ENCODE measurements at regions not wholly inside any gene's neighbourhood (a gene's known extent, or its start where the extent isn't known, plus 50 kb on each side); places are given as distances from the start of the nearest gene placed in this dataset.
"Not testable (repeated sequence)": the region's sequence is repeated elsewhere in the genome, so short reads cannot be mapped to it uniquely, and the experiment has no call there.

DNA sequence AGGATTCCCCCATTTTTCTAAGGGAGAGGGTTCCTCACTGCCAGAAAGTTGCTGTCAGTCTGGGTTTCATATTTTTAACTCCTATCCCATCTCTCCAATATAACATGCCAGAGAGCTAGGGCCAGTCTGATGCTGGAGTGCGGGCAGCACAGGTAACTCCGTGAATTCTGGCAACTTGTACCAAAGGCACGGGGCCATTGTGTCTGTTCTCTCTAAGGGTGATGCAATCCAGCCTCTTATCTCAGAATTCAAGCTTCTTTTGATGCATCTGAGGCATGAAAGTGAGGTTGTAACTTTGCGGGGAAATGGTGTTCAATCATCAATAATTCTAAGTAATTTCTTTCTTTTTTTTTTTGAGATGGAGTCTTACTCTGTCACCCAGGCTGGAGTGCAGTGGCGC is 1074.4 kb downstream of the TYW1 start:
- Histone ChIP-seq H3K4me3 (ENCODE audit: low read length) (no peak overlapping the region), H3K36me3 (replicated peaks; ENCODE audit: insufficient read depth, low read length) (no peaks in the 10 kb centered on the region), H2AFZ (ENCODE audit: low read length) (no peak overlapping the region), H3K4me1 (ENCODE audit: low read length) (no peaks in the 10 kb centered on the region), H3K79me2 (ENCODE audit: low read length) (no peaks in the 10 kb centered on the region), H3K4me2 (ENCODE audit: low read depth, low read length) (no peak overlapping the region), H3K9me2 (replicated peaks; ENCODE audit: insufficient read depth, low read length) (no peaks in the 10 kb centered on the region), H3K9ac (ENCODE audit: low read length) (no peak overlapping the region), H3K27me3 (replicated peaks; ENCODE audit: insufficient read depth, low read length) (no peaks in the 10 kb centered on the region), H3K27ac (ENCODE audit: low read length) (no peak overlapping the region), H3K9me3 (replicated peaks; ENCODE audit: insufficient read depth, low read length) (no peaks in the 10 kb centered on the region), H4K20me1 (ENCODE audit: insufficient read depth, low read length) (no peaks in the 10 kb centered on the region), H3F3A (ENCODE audit: insufficient read depth, low read length) (no peaks in the 10 kb centered on the region)
- DNase-seq = no peak
- TF ChIP-seq, protein P1, sequence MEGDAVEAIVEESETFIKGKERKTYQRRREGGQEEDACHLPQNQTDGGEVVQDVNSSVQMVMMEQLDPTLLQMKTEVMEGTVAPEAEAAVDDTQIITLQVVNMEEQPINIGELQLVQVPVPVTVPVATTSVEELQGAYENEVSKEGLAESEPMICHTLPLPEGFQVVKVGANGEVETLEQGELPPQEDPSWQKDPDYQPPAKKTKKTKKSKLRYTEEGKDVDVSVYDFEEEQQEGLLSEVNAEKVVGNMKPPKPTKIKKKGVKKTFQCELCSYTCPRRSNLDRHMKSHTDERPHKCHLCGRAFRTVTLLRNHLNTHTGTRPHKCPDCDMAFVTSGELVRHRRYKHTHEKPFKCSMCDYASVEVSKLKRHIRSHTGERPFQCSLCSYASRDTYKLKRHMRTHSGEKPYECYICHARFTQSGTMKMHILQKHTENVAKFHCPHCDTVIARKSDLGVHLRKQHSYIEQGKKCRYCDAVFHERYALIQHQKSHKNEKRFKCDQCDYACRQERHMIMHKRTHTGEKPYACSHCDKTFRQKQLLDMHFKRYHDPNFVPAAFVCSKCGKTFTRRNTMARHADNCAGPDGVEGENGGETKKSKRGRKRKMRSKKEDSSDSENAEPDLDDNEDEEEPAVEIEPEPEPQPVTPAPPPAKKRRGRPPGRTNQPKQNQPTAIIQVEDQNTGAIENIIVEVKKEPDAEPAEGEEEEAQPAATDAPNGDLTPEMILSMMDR (IDR thresholded peaks at IDR 0.05; ENCODE audit: low read length) = no peak
- TF ChIP-seq EZH2 (optimal IDR thresholded peaks at IDR 0.05; ENCODE audit: low read depth, low read length) (no peak), EZH2phosphoT487 (IDR thresholded peaks at IDR 0.05; ENCODE audit: low read length) (no peak)

DNA sequence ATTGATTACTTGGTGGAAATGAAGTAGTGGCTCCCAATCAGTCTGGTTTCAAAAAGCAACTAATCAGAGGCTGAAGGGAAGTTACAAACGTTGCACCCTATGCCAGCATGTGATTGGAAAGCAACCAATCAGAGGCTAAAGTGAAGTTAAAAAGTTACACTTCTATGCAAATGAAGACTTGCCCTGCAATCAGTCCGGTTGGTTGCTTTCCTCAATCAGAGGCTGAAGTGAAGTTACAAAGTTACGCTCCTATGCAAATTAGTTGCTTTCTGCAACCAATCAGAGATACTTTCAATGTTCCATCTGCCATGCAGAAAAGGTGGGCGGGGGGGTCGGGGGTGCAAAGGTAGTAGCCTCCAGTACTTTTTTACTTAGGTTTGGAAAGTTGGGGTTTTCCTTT is 1077.1 kb downstream of the TYW1 start:
- Histone ChIP-seq H2AFZ (ENCODE audit: low read length) (no peak overlapping the region), H3K9me3 (replicated peaks; ENCODE audit: insufficient read depth, low read length) (no peaks in the 10 kb centered on the region), H3K27me3 (replicated peaks; ENCODE audit: insufficient read depth, low read length) (no peaks in the 10 kb centered on the region), H3F3A (ENCODE audit: insufficient read depth, low read length) (no peaks in the 10 kb centered on the region), H3K4me3 (ENCODE audit: low read length) (no peak overlapping the region), H4K20me1 (ENCODE audit: insufficient read depth, low read length) (no peaks in the 10 kb centered on the region), H3K4me1 (ENCODE audit: low read length) (no peaks in the 10 kb centered on the region), H3K27ac (ENCODE audit: low read length) (no peak overlapping the region), H3K9me2 (replicated peaks; ENCODE audit: insufficient read depth, low read length) (no peaks in the 10 kb centered on the region), H3K9ac (ENCODE audit: low read length) (no peak overlapping the region), H3K36me3 (replicated peaks; ENCODE audit: insufficient read depth, low read length) (no peaks in the 10 kb centered on the region), H3K4me2 (ENCODE audit: low read depth, low read length) (no peak overlapping the region; the same call in 1 of the 2 replicates), H3K79me2 (ENCODE audit: low read length) (no peaks in the 10 kb centered on the region)
- TF ChIP-seq EZH2phosphoT487 (IDR thresholded peaks at IDR 0.05; ENCODE audit: low read length) = no peak
- TF ChIP-seq EZH2 (optimal IDR thresholded peaks at IDR 0.05; ENCODE audit: low read depth, low read length) = no peak
- peak; percentile 6 for DNase-seq

DNA sequence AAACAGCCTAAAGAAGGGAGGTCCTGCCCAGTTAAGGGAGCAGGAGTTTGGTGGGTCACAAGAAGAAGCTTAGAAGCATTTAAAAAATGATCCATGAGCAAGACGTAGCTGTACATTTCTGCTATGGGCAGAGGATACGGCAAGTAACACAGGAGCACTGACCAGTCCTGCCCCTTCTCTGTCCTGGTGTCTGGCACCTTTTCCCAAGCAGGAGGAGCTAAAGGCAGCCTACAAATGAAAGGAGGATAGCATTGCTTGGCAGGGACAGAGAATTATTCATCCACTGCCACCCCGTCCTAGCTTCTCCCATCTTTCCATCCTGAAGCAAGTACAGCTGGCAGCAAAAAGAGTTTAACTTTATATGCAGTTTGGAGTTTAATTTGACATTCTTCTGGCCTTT is 1077.6 kb downstream of the TYW1 start:
- Histone ChIP-seq H3K27me3 (replicated peaks; ENCODE audit: insufficient read depth, low read length) (no peaks in the 10 kb centered on the region), H3K27ac (ENCODE audit: low read length) (no peak overlapping the region), H3K4me2 (ENCODE audit: low read depth, low read length) (peak overlapping the region; percentile 41; the same call in 1 of the 2 replicates), H4K20me1 (ENCODE audit: insufficient read depth, low read length) (no peaks in the 10 kb centered on the region), H3K9me2 (replicated peaks; ENCODE audit: insufficient read depth, low read length) (no peaks in the 10 kb centered on the region), H3K4me1 (ENCODE audit: low read length) (no peaks in the 10 kb centered on the region), H3K79me2 (ENCODE audit: low read length) (no peaks in the 10 kb centered on the region), H3F3A (ENCODE audit: insufficient read depth, low read length) (no peaks in the 10 kb centered on the region), H3K4me3 (ENCODE audit: low read length) (peak overlapping the region; percentile 39; the same call in 1 of the 2 replicates), H3K9ac (ENCODE audit: low read length) (no peak overlapping the region; the same call in 1 of the 2 replicates), H2AFZ (ENCODE audit: low read length) (peak overlapping the region; percentile 82), H3K9me3 (replicated peaks; ENCODE audit: insufficient read depth, low read length) (no peaks in the 10 kb centered on the region), H3K36me3 (replicated peaks; ENCODE audit: insufficient read depth, low read length) (no peaks in the 10 kb centered on the region)
- no peak for DNase-seq
- no peak for TF ChIP-seq EZH2phosphoT487 (IDR thresholded peaks at IDR 0.05; ENCODE audit: low read length)
- TF ChIP-seq EZH2 (optimal IDR thresholded peaks at IDR 0.05; ENCODE audit: low read depth, low read length) = no peak
- TF ChIP-seq, protein P1 (IDR thresholded peaks at IDR 0.05; ENCODE audit: low read length) = no peak

DNA sequence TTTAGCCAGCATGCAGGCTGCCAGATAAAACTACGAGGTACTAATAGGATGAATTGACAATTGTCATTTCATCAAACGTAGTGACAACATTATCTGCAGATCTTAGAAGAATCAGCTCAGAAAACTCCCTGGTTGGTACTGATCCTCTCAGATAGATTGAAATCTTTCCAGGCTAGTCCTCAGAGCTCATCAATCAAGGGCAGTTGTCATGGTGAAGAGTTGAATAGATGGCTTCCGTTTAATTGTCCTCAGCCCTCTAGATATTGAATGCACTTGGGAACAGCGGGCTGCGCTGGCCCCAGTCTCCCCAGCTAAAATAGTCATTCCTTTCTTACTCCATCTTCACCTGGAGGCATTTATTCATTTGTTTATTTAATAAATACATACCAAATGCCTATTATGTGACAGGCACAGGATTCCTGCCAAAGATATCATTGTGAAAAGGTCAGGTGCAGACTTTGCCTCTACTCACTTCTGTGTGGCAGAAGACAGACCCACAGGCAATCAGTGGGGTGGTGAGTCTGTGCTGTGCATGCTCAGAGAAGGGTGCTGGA is 1081.6 kb downstream of the TYW1 start:
- H3K27ac ChIP-seq (ENCODE audit: low read length) = no peak overlapping the region
- H3K4me3 ChIP-seq (ENCODE audit: low read length) = no peak overlapping the region
- no peaks in the 10 kb centered on the region for H3K9me3 ChIP-seq (replicated peaks; ENCODE audit: insufficient read depth, low read length)
- H2AFZ ChIP-seq (ENCODE audit: low read length) = no peak overlapping the region
- H3K9ac ChIP-seq (ENCODE audit: low read length) = no peak overlapping the region
- H3K9me2 ChIP-seq (replicated peaks; ENCODE audit: insufficient read depth, low read length) = no peaks in the 10 kb centered on the region
- DNase-seq = no peak
- H3K36me3 ChIP-seq (replicated peaks; ENCODE audit: insufficient read depth, low read length) = no peaks in the 10 kb centered on the region
- no peaks in the 10 kb centered on the region for H3K79me2 ChIP-seq (ENCODE audit: low read length)
- H3F3A ChIP-seq (ENCODE audit: insufficient read depth, low read length) = no peaks in the 10 kb centered on the region
- H3K4me2 ChIP-seq (ENCODE audit: low read depth, low read length) = no peak overlapping the region
- H3K4me1 ChIP-seq (ENCODE audit: low read length) = no peaks in the 10 kb centered on the region
- H4K20me1 ChIP-seq (ENCODE audit: insufficient read depth, low read length) = no peaks in the 10 kb centered on the region
- TF ChIP-seq EZH2phosphoT487 (IDR thresholded peaks at IDR 0.05; ENCODE audit: low read length) (no peak), EZH2 (optimal IDR thresholded peaks at IDR 0.05; ENCODE audit: low read depth, low read length) (no peak)
- TF ChIP-seq, protein P1 (IDR thresholded peaks at IDR 0.05; ENCODE audit: low read length) = no peak
- H3K27me3 ChIP-seq (replicated peaks; ENCODE audit: insufficient read depth, low read length) = no peaks in the 10 kb centered on the region

DNA sequence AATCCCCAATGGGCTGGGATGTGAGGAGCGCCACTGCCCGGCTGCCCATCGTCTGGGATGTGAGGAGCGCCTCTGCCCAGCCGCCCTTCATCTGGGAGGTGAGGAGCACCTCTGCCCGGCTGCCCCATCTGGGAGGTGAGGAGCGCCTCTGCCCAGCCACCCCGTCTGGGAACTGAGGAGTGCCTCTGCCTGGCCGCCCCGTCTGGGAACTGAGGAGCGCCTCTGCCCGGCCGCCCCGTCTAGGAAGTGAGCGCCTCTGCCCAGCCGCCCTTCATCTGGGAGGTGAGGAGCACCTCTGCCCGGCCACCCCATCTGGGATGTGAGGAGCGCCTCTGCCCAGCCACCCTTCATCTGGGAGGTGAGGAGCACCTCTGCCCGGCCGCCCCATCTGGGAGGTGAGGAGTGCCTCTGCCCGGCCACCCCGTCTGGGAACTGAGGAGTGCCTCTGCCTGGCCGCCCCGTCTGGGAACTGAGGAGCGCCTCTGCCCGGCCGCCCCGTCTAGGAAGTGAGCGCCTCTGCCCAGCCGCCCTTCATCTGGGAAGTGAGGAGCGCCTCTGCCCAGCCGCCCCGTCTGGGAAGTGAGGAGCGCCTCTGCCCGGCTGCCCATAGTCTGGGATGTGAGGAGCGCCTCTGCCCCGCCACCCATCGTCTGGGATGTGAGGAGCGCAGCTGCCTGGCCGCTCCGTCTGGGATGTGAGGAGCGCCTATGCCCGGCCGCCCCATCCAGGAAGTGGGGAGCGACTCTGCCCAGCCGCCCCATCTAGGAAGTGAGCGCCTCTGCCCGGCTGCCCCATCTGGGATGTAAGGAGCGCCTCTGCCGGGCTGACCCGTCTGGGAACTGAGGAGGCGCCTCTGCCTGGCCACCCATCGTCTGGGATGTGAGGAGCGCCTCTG is 1085.7 kb downstream of the TYW1 start:
- not testable (repeated sequence) for DNase-seq; H4K20me1 ChIP-seq (ENCODE audit: insufficient read depth, low read length); H3K36me3 ChIP-seq (replicated peaks; ENCODE audit: insufficient read depth, low read length); H3K27ac ChIP-seq (ENCODE audit: low read length); H3F3A ChIP-seq (ENCODE audit: insufficient read depth, low read length); H2AFZ ChIP-seq (ENCODE audit: low read length); H3K9me3 ChIP-seq (replicated peaks; ENCODE audit: insufficient read depth, low read length); H3K9me2 ChIP-seq (replicated peaks; ENCODE audit: insufficient read depth, low read length); H3K79me2 ChIP-seq (ENCODE audit: low read length); H3K9ac ChIP-seq (ENCODE audit: low read length); H3K27me3 ChIP-seq (replicated peaks; ENCODE audit: insufficient read depth, low read length); H3K4me1 ChIP-seq (ENCODE audit: low read length); H3K4me3 ChIP-seq (ENCODE audit: low read length); H3K4me2 ChIP-seq (ENCODE audit: low read depth, low read length)
